Loucy (cell line): ENCODE measurements at regions not wholly inside any gene's neighbourhood (a gene's known extent, or its start where the extent isn't known, plus 50 kb on each side); places are given as distances from the start of the nearest gene placed in this dataset.

ENCODE experiments used
- H2AFZ ChIP-seq: fragments of 200-600 bp; sonication (generic); 2 replicates; pipeline ENCODE4 v1.6.0; 2016; ENCODE audit warnings: antibody characterized with exemption, mild to moderate bottlenecking, low read length, moderate library complexity
- H3F3A ChIP-seq: fragments of 200-600 bp; 2 replicates; pipeline ENCODE4 v1.6.0; 2016; ENCODE audit warnings: antibody characterized with exemption, low read depth, mild to moderate bottlenecking
- H3K27me3 ChIP-seq: fragments of 200-600 bp; sonication (generic); 2 replicates; pipeline ENCODE4 v1.6.1; 2014; ENCODE audit warnings: low read length, mild to moderate bottlenecking; ENCODE audit not compliant: insufficient read depth, poor library complexity, severe bottlenecking
- H3K36me3 ChIP-seq: fragments of 200-600 bp; sonication (generic); 2 replicates; pipeline ENCODE4 v1.6.1; 2016; ENCODE audit warnings: low read length; ENCODE audit not compliant: insufficient read depth
- H3K4me1 ChIP-seq: fragments of 200-600 bp; sonication (generic); 2 replicates; pipeline ENCODE4 v1.5.1; 2014; ENCODE audit warnings: low read length, mild to moderate bottlenecking; ENCODE audit not compliant: insufficient read depth, poor library complexity, severe bottlenecking
- H3K4me2 ChIP-seq: fragments of 200-600 bp; sonication (generic); 2 replicates; pipeline ENCODE4 v1.6.0; 2014; ENCODE audit warnings: antibody characterized with exemption, low read length, low read depth, mild to moderate bottlenecking; ENCODE audit not compliant: poor library complexity, severe bottlenecking
- H3K4me3 ChIP-seq: fragments of 200-600 bp; sonication (generic); 2 replicates; pipeline ENCODE4 v1.5.1; 2014; ENCODE audit warnings: low read length, mild to moderate bottlenecking, mixed read lengths; ENCODE audit not compliant: poor library complexity, severe bottlenecking
- H3K79me2 ChIP-seq: fragments of 200-600 bp; sonication (generic); 2 replicates; pipeline ENCODE4 v1.6.1; 2014; ENCODE audit warnings: low read length; ENCODE audit not compliant: insufficient read depth
- H3K9ac ChIP-seq: fragments of 200-600 bp; sonication (generic); 2 replicates; pipeline ENCODE4 v1.6.0; 2014; ENCODE audit warnings: mild to moderate bottlenecking, low read depth, low read length, moderate library complexity; ENCODE audit not compliant: poor library complexity, severe bottlenecking
- H3K9me2 ChIP-seq: fragments of 200-600 bp; sonication (generic); replicated peaks from 2 replicates; pipeline ENCODE4 v1.6.1; 2016; ENCODE audit warnings: low read depth, low read length, mixed read lengths
- H3K9me3 ChIP-seq: fragments of 200-600 bp; sonication (generic); 2 replicates; pipeline ENCODE4 v1.6.1; 2014; ENCODE audit warnings: mild to moderate bottlenecking, antibody characterized with exemption, low read length, low read depth; ENCODE audit not compliant: insufficient read depth
- H4K20me1 ChIP-seq: fragments of 200-600 bp; sonication (generic); 2 replicates; pipeline ENCODE4 v1.6.0; 2014; ENCODE audit warnings: antibody characterized with exemption, low read length, mild to moderate bottlenecking; ENCODE audit not compliant: insufficient read depth, poor library complexity, severe bottlenecking
- CTCF ChIP-seq: fragments of 200-600 bp; sonication (generic); conservative IDR thresholded peaks from 2 replicates; pipeline ENCODE4 v1.5.1; 2014; ENCODE audit warnings: mild to moderate bottlenecking, antibody characterized with exemption, low read length
- EZH2phosphoT487 ChIP-seq: fragments of 200-600 bp; IDR thresholded peaks from 2 replicates; pipeline ENCODE4 v1.6.1; 2018; ENCODE audit warnings: antibody characterized with exemption, mild to moderate bottlenecking, moderate library complexity, borderline replicate concordance

DNA sequence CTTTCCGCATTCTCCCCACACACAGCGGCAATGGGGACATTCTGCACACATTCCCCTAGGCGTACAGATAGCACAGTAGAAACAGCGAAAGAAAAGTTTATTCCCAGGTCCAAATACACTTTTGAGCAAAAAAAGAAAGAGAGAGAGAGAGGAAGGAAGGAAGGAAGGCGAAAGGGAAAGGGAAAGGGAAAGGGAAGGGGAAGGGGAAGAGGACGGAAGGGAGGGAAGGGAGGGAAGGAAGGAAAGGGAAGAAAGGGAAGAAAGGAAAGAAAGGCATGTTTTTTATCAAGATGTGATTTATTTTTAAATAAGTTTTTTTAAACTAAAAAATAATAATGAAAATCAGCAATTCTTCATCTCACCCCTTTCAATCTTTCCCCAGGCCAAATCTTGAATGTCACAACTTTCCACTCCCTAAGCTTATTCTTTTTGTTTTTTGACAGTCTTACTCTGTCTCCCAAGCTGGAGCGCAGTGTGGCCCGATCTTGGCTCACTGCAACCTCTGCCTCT is 281.7 kb downstream of the SKIDA1 start:
- no peak for TF ChIP-seq CTCF
- TF ChIP-seq EZH2phosphoT487 = no peak
- no peaks in the 10 kb centered on the region for H3F3A ChIP-seq
- no peak overlapping the region for H3K9ac ChIP-seq
- no peaks in the 10 kb centered on the region for H3K79me2 ChIP-seq
- no peaks in the 10 kb centered on the region for H3K4me1 ChIP-seq
- H3K9me2 ChIP-seq = no peaks in the 10 kb centered on the region
- no peaks in the 10 kb centered on the region for H3K27me3 ChIP-seq
- H3K4me2 ChIP-seq = no peak overlapping the region
- H2AFZ ChIP-seq = no peak overlapping the region
- no peaks in the 10 kb centered on the region for H3K9me3 ChIP-seq
- H4K20me1 ChIP-seq = no peaks in the 10 kb centered on the region
- H3K36me3 ChIP-seq = no peaks in the 10 kb centered on the region
- no peak overlapping the region for H3K4me3 ChIP-seq

DNA sequence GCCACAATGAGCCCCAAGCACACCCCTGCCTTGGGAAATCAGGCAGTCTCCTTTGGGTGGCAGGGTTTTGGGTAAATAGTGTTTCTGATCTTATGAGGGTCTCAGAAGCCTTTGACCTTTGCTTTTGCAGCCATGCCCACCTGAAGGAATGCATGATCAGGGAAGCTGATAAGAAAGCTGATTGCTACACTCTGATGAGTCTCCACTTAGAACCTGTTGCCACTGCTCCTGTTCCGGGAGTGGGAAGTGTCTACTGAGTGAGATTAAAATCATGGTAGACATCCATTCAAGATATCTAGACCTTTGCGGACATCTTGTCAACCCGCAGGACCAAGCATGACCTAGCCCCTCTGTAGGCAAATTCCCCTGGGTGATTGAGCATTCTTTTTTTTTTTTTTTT is 282.6 kb downstream of the SKIDA1 start:
- Histone ChIP-seq H3K4me2 (no peak overlapping the region), H3K9ac (no peak overlapping the region), H3K9me3 (no peaks in the 10 kb centered on the region), H4K20me1 (no peaks in the 10 kb centered on the region), H3K9me2 (no peaks in the 10 kb centered on the region), H3K36me3 (no peaks in the 10 kb centered on the region), H2AFZ (no peak overlapping the region), H3K27me3 (no peaks in the 10 kb centered on the region), H3F3A (no peaks in the 10 kb centered on the region), H3K4me3 (no peak overlapping the region), H3K79me2 (no peaks in the 10 kb centered on the region), H3K4me1 (no peaks in the 10 kb centered on the region)
- TF ChIP-seq CTCF (no peak), EZH2phosphoT487 (no peak)

GRCh38 chr10:21238717-21239116 is 286.8 kb downstream of the SKIDA1 start:
- Histone ChIP-seq H3K9ac (no peak overlapping the region), H2AFZ (no peak overlapping the region), H3K9me3 (no peaks in the 10 kb centered on the region), H3K9me2 (no peaks in the 10 kb centered on the region), H3K79me2 (no peaks in the 10 kb centered on the region), H3K36me3 (no peaks in the 10 kb centered on the region), H3K4me3 (no peak overlapping the region), H3F3A (no peaks in the 10 kb centered on the region), H3K27me3 (no peaks in the 10 kb centered on the region), H3K4me2 (no peak overlapping the region), H4K20me1 (no peaks in the 10 kb centered on the region), H3K4me1 (no peaks in the 10 kb centered on the region)
- TF ChIP-seq CTCF = no peak
- no peak for TF ChIP-seq EZH2phosphoT487
